WTC11 (cell line): ENCODE measurements at regions not wholly inside any gene's neighbourhood (a gene's known extent, or its start where the extent isn't known, plus 50 kb on each side); places are given as distances from the start of the nearest gene placed in this dataset.

Experiments
- ATAC-seq: fragments of 200-7000 bp; cut with Tn5 transposase; 2 replicates; pipeline ENCODE4 v1.10.0; 2021; ENCODE audit warnings: mild to moderate bottlenecking, moderate library complexity
- CTCF ChIA-PET: fragments of 300-600 bp; sonication (Branson Sonifier 250); formaldehyde crosslinking; loops from one replicate; lab custom pipeline; 2021; ENCODE audit warnings: antibody characterized with exemption; lab: Charles Lee
- POLR2A ChIA-PET: fragments of 350-600 bp; sonication (Branson Sonifier 250); formaldehyde crosslinking; loops from one replicate; lab custom pipeline; 2021; ENCODE audit warnings: antibody characterized with exemption; lab: Charles Lee
- DNase-seq: peaks from one replicate; pipeline ENCODE4 v3.0.0; 2021; ENCODE audit warnings: low spot score
- H3K27ac Mint-ChIP-seq: 2 replicates; pipeline ENCODE4 v1.8.0; 2021; ENCODE audit warnings: mixed read lengths
- H3K27me3 Mint-ChIP-seq: 2 replicates; pipeline ENCODE4 v1.8.0; 2021; ENCODE audit warnings: low read depth, mild to moderate bottlenecking, moderate library complexity, mixed read lengths
- H3K36me3 Mint-ChIP-seq: 2 replicates; pipeline ENCODE4 v1.8.0; 2021; ENCODE audit warnings: mixed read lengths
- H3K4me1 Mint-ChIP-seq: 2 replicates; pipeline ENCODE4 v1.8.0; 2022; ENCODE audit warnings: mixed read lengths
- H3K4me3 Mint-ChIP-seq: 2 replicates; pipeline ENCODE4 v1.8.0; 2021; ENCODE audit warnings: mild to moderate bottlenecking, moderate library complexity, mixed read lengths
- H3K9me3 Mint-ChIP-seq: 2 replicates; pipeline ENCODE4 v1.8.0; 2021; ENCODE audit warnings: mixed read lengths
- ARID4B ChIP-seq: sonication (generic); formaldehyde crosslinking; IDR thresholded peaks from 2 replicates; pipeline ENCODE4 v1.8.0; 2023; ENCODE audit warnings: missing genetic modification reagents, mild to moderate bottlenecking, borderline replicate concordance
- ATF1 ChIP-seq: sonication (generic); formaldehyde crosslinking; IDR thresholded peaks from 2 replicates; pipeline ENCODE4 v1.8.1; 2023; ENCODE audit warnings: mild to moderate bottlenecking, moderate library complexity, missing genetic modification reagents
- E2F4 ChIP-seq: sonication (generic); formaldehyde crosslinking; IDR thresholded peaks from 2 replicates; pipeline ENCODE4 v1.8.1; 2022; ENCODE audit warnings: low read depth, mild to moderate bottlenecking, moderate library complexity, missing genetic modification reagents, borderline replicate concordance
- ETV6 ChIP-seq: sonication (generic); formaldehyde crosslinking; IDR thresholded peaks from 2 replicates; pipeline ENCODE4 v1.8.1; 2022; ENCODE audit warnings: mild to moderate bottlenecking, missing genetic modification reagents
- NR2C2 ChIP-seq: sonication (generic); formaldehyde crosslinking; IDR thresholded peaks from 2 replicates; pipeline ENCODE4 v1.8.0; 2022; ENCODE audit warnings: mild to moderate bottlenecking, missing genetic modification reagents
- PRRX2 ChIP-seq: fragments of 250-450 bp; sonication (Bioruptor Pico); IDR thresholded peaks from 2 replicates; pipeline ENCODE4 v1.8.0; 2021; ENCODE audit warnings: mild to moderate bottlenecking
- SOX15 ChIP-seq: fragments of 250-450 bp; sonication (Bioruptor Pico); IDR thresholded peaks from 2 replicates; pipeline ENCODE4 v1.9.0; 2021; ENCODE audit warnings: mild to moderate bottlenecking
- TEAD1 ChIP-seq: sonication (generic); formaldehyde crosslinking; IDR thresholded peaks from 2 replicates; pipeline ENCODE4 v1.8.0; 2022; ENCODE audit warnings: mild to moderate bottlenecking, missing genetic modification reagents
- USF2 ChIP-seq: sonication (generic); formaldehyde crosslinking; IDR thresholded peaks from 2 replicates; pipeline ENCODE4 v1.8.1; 2023; ENCODE audit warnings: mild to moderate bottlenecking, missing genetic modification reagents, moderate library complexity
- ZNF121 ChIP-seq: sonication (generic); formaldehyde crosslinking; IDR thresholded peaks from 2 replicates; pipeline ENCODE4 v1.8.0; 2023; ENCODE audit warnings: missing genetic modification reagents
- ZNF138 ChIP-seq: sonication (generic); formaldehyde crosslinking; conservative IDR thresholded peaks from 2 replicates; pipeline ENCODE4 v1.8.1; 2022; ENCODE audit warnings: mild to moderate bottlenecking, moderate library complexity, missing genetic modification reagents
- ZNF232 ChIP-seq: sonication (generic); formaldehyde crosslinking; IDR thresholded peaks from 2 replicates; pipeline ENCODE4 v1.8.0; 2022; ENCODE audit warnings: mild to moderate bottlenecking, missing genetic modification reagents
- ZNF423 ChIP-seq: fragments of 250-450 bp; sonication (Bioruptor Pico); IDR thresholded peaks from 2 replicates; pipeline ENCODE4 v2.1.2; 2022; ENCODE audit warnings: mild to moderate bottlenecking, moderate library complexity
- ZNF512 ChIP-seq: sonication (generic); formaldehyde crosslinking; IDR thresholded peaks from 2 replicates; pipeline ENCODE4 v1.8.1; 2022; ENCODE audit warnings: missing genetic modification reagents, borderline replicate concordance
- ZNF671 ChIP-seq: fragments of 250-450 bp; sonication (Bioruptor Pico); IDR thresholded peaks from 2 replicates; pipeline ENCODE4 v1.8.0; 2021; ENCODE audit warnings: mild to moderate bottlenecking
- TF ChIP-seq, protein P1 (sequence below): sonication (generic); formaldehyde crosslinking; IDR thresholded peaks from 2 replicates; pipeline ENCODE4 v1.8.0; 2022; ENCODE audit warnings: missing genetic modification reagents
- TF ChIP-seq, protein P2 (sequence below): sonication (generic); formaldehyde crosslinking; IDR thresholded peaks from 2 replicates; pipeline ENCODE4 v1.8.0; 2023; ENCODE audit warnings: mild to moderate bottlenecking, missing genetic modification reagents
- TF ChIP-seq, protein P3 (sequence below): fragments of 250-450 bp; sonication (Bioruptor Pico); IDR thresholded peaks from 2 replicates; pipeline ENCODE4 v1.9.0; 2021; ENCODE audit warnings: mild to moderate bottlenecking
- TF ChIP-seq, protein P4 (sequence below): sonication (generic); formaldehyde crosslinking; IDR thresholded peaks from 2 replicates; pipeline ENCODE4 v1.8.1; 2023; ENCODE audit warnings: mild to moderate bottlenecking, missing genetic modification reagents

GRCh38 chr4:183841001-183841400 is 64.1 kb upstream of the STOX2 start:
- CTCF ChIA-PET, result interaction anchor here (0.6 to 3.6 kb wide), 4 partner anchors 167 to 330 kb away, joined by 3 to 26 read pairs (median 3); no protein-coding TSS in a partner anchor
- H3K27ac Mint-ChIP-seq, result no peak overlapping the region
- no peak for DNase-seq
- TF ChIP-seq, protein P1, sequence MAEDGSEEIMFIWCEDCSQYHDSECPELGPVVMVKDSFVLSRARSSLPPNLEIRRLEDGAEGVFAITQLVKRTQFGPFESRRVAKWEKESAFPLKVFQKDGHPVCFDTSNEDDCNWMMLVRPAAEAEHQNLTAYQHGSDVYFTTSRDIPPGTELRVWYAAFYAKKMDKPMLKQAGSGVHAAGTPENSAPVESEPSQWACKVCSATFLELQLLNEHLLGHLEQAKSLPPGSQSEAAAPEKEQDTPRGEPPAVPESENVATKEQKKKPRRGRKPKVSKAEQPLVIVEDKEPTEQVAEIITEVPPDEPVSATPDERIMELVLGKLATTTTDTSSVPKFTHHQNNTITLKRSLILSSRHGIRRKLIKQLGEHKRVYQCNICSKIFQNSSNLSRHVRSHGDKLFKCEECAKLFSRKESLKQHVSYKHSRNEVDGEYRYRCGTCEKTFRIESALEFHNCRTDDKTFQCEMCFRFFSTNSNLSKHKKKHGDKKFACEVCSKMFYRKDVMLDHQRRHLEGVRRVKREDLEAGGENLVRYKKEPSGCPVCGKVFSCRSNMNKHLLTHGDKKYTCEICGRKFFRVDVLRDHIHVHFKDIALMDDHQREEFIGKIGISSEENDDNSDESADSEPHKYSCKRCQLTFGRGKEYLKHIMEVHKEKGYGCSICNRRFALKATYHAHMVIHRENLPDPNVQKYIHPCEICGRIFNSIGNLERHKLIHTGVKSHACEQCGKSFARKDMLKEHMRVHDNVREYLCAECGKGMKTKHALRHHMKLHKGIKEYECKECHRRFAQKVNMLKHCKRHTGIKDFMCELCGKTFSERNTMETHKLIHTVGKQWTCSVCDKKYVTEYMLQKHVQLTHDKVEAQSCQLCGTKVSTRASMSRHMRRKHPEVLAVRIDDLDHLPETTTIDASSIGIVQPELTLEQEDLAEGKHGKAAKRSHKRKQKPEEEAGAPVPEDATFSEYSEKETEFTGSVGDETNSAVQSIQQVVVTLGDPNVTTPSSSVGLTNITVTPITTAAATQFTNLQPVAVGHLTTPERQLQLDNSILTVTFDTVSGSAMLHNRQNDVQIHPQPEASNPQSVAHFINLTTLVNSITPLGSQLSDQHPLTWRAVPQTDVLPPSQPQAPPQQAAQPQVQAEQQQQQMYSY (CRISPR knock-in tag), result no peak
- TF ChIP-seq TEAD1 (CRISPR knock-in tag), result no peak
- TF ChIP-seq E2F4 (CRISPR knock-in tag), result no peak
- no peak for TF ChIP-seq ZNF512
- no peak for TF ChIP-seq SOX15 (CRISPR knock-in tag)
- no peak for TF ChIP-seq ZNF121 (CRISPR knock-in tag)
- no peak for TF ChIP-seq ZNF138 (CRISPR knock-in tag)
- TF ChIP-seq, protein P2, sequence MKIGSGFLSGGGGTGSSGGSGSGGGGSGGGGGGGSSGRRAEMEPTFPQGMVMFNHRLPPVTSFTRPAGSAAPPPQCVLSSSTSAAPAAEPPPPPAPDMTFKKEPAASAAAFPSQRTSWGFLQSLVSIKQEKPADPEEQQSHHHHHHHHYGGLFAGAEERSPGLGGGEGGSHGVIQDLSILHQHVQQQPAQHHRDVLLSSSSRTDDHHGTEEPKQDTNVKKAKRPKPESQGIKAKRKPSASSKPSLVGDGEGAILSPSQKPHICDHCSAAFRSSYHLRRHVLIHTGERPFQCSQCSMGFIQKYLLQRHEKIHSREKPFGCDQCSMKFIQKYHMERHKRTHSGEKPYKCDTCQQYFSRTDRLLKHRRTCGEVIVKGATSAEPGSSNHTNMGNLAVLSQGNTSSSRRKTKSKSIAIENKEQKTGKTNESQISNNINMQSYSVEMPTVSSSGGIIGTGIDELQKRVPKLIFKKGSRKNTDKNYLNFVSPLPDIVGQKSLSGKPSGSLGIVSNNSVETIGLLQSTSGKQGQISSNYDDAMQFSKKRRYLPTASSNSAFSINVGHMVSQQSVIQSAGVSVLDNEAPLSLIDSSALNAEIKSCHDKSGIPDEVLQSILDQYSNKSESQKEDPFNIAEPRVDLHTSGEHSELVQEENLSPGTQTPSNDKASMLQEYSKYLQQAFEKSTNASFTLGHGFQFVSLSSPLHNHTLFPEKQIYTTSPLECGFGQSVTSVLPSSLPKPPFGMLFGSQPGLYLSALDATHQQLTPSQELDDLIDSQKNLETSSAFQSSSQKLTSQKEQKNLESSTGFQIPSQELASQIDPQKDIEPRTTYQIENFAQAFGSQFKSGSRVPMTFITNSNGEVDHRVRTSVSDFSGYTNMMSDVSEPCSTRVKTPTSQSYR (CRISPR knock-in tag), result no peak
- TF ChIP-seq USF2, result no peak
- TF ChIP-seq ETV6 (CRISPR knock-in tag), result no peak
- no peak for TF ChIP-seq ZNF423
- TF ChIP-seq ATF1, result no peak
- TF ChIP-seq ZNF232 (CRISPR knock-in tag), result no peak
- no peak for TF ChIP-seq PRRX2 (CRISPR knock-in tag)
- TF ChIP-seq, protein P3, sequence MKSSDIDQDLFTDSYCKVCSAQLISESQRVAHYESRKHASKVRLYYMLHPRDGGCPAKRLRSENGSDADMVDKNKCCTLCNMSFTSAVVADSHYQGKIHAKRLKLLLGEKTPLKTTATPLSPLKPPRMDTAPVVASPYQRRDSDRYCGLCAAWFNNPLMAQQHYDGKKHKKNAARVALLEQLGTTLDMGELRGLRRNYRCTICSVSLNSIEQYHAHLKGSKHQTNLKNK, result no peak
- no peak for TF ChIP-seq ZNF671 (CRISPR knock-in tag)
- TF ChIP-seq, protein P4, sequence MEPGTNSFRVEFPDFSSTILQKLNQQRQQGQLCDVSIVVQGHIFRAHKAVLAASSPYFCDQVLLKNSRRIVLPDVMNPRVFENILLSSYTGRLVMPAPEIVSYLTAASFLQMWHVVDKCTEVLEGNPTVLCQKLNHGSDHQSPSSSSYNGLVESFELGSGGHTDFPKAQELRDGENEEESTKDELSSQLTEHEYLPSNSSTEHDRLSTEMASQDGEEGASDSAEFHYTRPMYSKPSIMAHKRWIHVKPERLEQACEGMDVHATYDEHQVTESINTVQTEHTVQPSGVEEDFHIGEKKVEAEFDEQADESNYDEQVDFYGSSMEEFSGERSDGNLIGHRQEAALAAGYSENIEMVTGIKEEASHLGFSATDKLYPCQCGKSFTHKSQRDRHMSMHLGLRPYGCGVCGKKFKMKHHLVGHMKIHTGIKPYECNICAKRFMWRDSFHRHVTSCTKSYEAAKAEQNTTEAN, result no peak
- no peak for TF ChIP-seq NR2C2 (CRISPR knock-in tag)
- no peak for TF ChIP-seq ARID4B (CRISPR knock-in tag)
- TF ChIP-seq, all 79 proteins: peak for 0
- POLR2A ChIA-PET, result no interaction called here
- Mint-ChIP-seq H3K27me3 (no peaks in the 10 kb centered on the region), H3K36me3 (no peaks in the 10 kb centered on the region; the same call in 1 of the 2 replicates), H3K4me1 (peaks cover 13% of the 10 kb centered on the region), H3K9me3 (peaks cover 4% of the 10 kb centered on the region), H3K4me3 (no peak overlapping the region)
- ATAC-seq, result no peak
